CD4-positive, alpha-beta T cell (primary cell): ENCODE measurements at regions not wholly inside any gene's neighbourhood (a gene's known extent, or its start where the extent isn't known, plus 50 kb on each side); places are given as distances from the start of the nearest gene placed in this dataset.

Experiments used
- ATAC-seq: fragments of 200-7000 bp; cut with Tn5 transposase; one replicate; pipeline ENCODE4 v1.10.0; 2022; ENCODE audit warnings: mild to moderate bottlenecking; ENCODE audit not compliant: poor library complexity
- CTCF ChIA-PET: fragments of 350-600 bp; sonication (Branson Sonifier 250); formaldehyde crosslinking; loops from one replicate; lab custom pipeline; 2021; ENCODE audit warnings: antibody characterized with exemption, inconsistent platforms; lab: Charles Lee
- POLR2A ChIA-PET: fragments of 350-600 bp; sonication (Branson Sonifier 250); formaldehyde crosslinking; loops from one replicate; lab custom pipeline; 2021; ENCODE audit warnings: antibody characterized with exemption, inconsistent platforms; lab: Charles Lee
- DNase-seq, 14 experiments: peaks; one replicate each; pipeline ENCODE4 v3.0.0-alpha.2; 2013 to 2020; ENCODE audit warnings: mixed read lengths in 2 of 14
- H3K27ac ChIP-seq, 2 donors: one replicate each; pipeline versions ENCODE4 v1.5.1 to v1.7.0; 2013; ENCODE audit warnings: low read length in 2 of 2, low read depth in 1 of 2, mild to moderate bottlenecking in 1 of 2
- H3K27me3 ChIP-seq, 2 experiments: 1 replicate in 1 of 2; 2 replicates in 1 of 2; pipeline versions ENCODE4 v1.6.1 to v1.7.0; 2013; ENCODE audit warnings: low read length in 2 of 2, control low read depth in 1 of 2, mild to moderate bottlenecking in 1 of 2, moderate library complexity in 1 of 2; ENCODE audit not compliant: insufficient read depth in 2 of 2, control insufficient read depth in 1 of 2
- H3K36me3 ChIP-seq: one replicate; pipeline ENCODE4 v1.6.1; 2013; ENCODE audit warnings: low read length, control low read depth; ENCODE audit not compliant: insufficient read depth
- H3K4me1 ChIP-seq: one replicate; pipeline ENCODE4 v1.6.1; 2013; ENCODE audit warnings: low read length, control low read depth; ENCODE audit not compliant: insufficient read depth
- H3K4me3 ChIP-seq: one replicate; pipeline ENCODE4 v1.5.1; 2013; ENCODE audit warnings: mild to moderate bottlenecking, low read length, moderate library complexity
- H3K9me3 ChIP-seq, 2 experiments: 1 replicate in 1 of 2; 2 replicates in 1 of 2; pipeline versions ENCODE4 v1.6.1 to v1.7.0; 2013; ENCODE audit warnings: low read length in 2 of 2, mild to moderate bottlenecking in 2 of 2, control low read depth in 1 of 2, moderate library complexity in 1 of 2; ENCODE audit not compliant: control insufficient read depth in 1 of 2, insufficient read depth in 1 of 2
- H3K27ac Mint-ChIP-seq: one replicate; pipeline ENCODE4 v1.8.0; 2020; ENCODE audit warnings: mixed read lengths
- H3K27me3 Mint-ChIP-seq: one replicate; pipeline ENCODE4 v1.8.0; 2021; ENCODE audit warnings: mixed read lengths
- H3K36me3 Mint-ChIP-seq: one replicate; pipeline ENCODE4 v1.8.0; 2021; ENCODE audit warnings: low read depth, mixed read lengths
- H3K4me1 Mint-ChIP-seq: one replicate; pipeline ENCODE4 v1.8.0; 2021; ENCODE audit warnings: low read depth, mixed read lengths
- H3K4me3 Mint-ChIP-seq: one replicate; pipeline ENCODE4 v1.8.0; 2020; ENCODE audit warnings: mild to moderate bottlenecking, mixed read lengths
- H3K9me3 Mint-ChIP-seq: one replicate; pipeline ENCODE4 v1.8.0; 2020; ENCODE audit warnings: mixed read lengths
- intact Hi-C, 2 experiments: fragments of 100-400 bp; cut with DNase I in 1 of 2; cut with micrococcal nuclease in 1 of 2; formaldehyde crosslinking; loops; one replicate each; pipeline versions ENCODE4 v1.15.1 to v1.9.0; 2023 to 2025; cut with DNase I, micrococcal nuclease
- TF ChIP-seq, protein P1 (sequence below): fragments of 200-600 bp; IDR thresholded peaks from one replicate; pipeline ENCODE4 v1.8.0; 2022; ENCODE audit warnings: antibody characterized with exemption, mild to moderate bottlenecking

DNA sequence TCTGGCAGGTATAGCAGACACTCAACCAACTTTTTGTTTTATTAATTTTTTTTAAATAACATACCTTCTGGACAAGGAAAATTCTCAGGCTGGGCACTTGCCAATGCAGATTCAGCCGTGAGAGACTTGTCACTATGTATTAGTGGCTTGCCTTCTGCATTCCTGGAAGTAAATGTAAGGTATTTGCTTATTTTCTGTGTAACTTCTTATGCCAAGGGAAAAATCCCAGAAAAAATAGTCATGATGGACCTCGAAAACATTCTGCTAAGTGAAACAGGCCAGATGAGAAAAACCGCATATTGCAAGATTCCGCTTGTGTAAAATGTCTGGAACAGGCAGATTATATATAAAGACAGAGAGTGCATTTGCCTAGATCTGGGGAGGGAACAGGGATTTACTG is 260.3 kb upstream of the DAPK1 start:
- TF ChIP-seq, protein P1, sequence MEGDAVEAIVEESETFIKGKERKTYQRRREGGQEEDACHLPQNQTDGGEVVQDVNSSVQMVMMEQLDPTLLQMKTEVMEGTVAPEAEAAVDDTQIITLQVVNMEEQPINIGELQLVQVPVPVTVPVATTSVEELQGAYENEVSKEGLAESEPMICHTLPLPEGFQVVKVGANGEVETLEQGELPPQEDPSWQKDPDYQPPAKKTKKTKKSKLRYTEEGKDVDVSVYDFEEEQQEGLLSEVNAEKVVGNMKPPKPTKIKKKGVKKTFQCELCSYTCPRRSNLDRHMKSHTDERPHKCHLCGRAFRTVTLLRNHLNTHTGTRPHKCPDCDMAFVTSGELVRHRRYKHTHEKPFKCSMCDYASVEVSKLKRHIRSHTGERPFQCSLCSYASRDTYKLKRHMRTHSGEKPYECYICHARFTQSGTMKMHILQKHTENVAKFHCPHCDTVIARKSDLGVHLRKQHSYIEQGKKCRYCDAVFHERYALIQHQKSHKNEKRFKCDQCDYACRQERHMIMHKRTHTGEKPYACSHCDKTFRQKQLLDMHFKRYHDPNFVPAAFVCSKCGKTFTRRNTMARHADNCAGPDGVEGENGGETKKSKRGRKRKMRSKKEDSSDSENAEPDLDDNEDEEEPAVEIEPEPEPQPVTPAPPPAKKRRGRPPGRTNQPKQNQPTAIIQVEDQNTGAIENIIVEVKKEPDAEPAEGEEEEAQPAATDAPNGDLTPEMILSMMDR, result no peak
- Histone ChIP-seq H3K36me3 (no peaks in the 10 kb centered on the region), H3K27ac (no peak overlapping the region), H3K4me1 (no peaks in the 10 kb centered on the region), H3K4me3 (no peak overlapping the region), H3K27me3 (no peaks in the 10 kb centered on the region), H3K9me3 (no peaks in the 10 kb centered on the region)
- DNase-seq (no peak), ATAC-seq (no peak)
- Mint-ChIP-seq H3K27me3 (peaks cover 19% of the 10 kb centered on the region), H3K27ac (no peak overlapping the region), H3K4me1 (no peaks in the 10 kb centered on the region), H3K4me3 (no peak overlapping the region), H3K36me3 (no peaks in the 10 kb centered on the region), H3K9me3 (no peaks in the 10 kb centered on the region)
- intact Hi-C loops, result no loop called here
- POLR2A ChIA-PET, result no interaction called here
- CTCF ChIA-PET, result no interaction called here

DNA sequence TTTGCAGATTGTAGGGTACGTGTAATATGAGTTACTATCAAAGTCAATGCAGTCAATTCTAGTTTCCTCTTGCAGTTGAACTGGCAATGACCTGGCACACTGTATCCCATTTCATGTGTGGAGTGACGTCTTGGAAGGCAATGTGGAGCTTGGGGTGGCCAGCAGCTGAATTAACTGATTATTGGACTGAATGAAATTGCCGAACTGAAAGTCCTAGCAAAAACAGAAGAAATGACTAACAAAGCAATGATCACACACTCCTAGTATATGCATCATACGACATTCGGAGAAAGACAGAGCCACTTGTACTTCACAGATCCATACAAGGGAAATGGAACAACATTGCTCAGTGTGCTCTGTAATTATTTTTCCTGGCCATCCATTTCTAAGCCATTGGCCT is 259.1 kb upstream of the DAPK1 start:
- no peak overlapping the region for H3K4me3 ChIP-seq
- intact Hi-C loops, result no loop called here
- Mint-ChIP-seq H3K4me1 (no peaks in the 10 kb centered on the region), H3K4me3 (no peak overlapping the region), H3K27ac (no peak overlapping the region), H3K36me3 (no peaks in the 10 kb centered on the region), H3K27me3 (peaks cover 19% of the 10 kb centered on the region), H3K9me3 (no peaks in the 10 kb centered on the region)
- H3K36me3 ChIP-seq, result no peaks in the 10 kb centered on the region
- CTCF ChIA-PET, result no interaction called here
- POLR2A ChIA-PET, result no interaction called here
- DNase-seq (no peak), ATAC-seq (no peak)
- no peaks in the 10 kb centered on the region for H3K4me1 ChIP-seq
- H3K27ac ChIP-seq, result no peak overlapping the region
- H3K9me3 ChIP-seq, result no peaks in the 10 kb centered on the region
- TF ChIP-seq, protein P1, result no peak
- H3K27me3 ChIP-seq, result no peaks in the 10 kb centered on the region

DNA sequence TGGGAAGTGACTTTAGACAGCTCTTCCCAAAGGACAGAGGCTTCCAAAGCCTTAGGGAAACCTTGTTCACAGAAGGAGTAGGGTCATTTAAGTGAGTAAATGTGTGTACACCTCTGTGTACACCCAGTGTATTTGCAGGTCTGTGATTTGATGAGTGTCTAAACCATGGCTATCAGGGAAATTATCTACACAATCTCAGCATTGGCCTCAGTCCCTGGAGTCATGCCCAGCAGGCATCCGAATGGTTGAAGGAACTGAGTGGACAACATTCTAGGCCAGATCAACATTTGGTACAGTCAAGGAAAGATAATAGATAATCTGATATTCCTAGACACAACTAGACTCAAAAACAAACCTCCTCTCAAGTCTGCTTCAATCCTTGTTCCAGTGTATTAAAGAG is 258.4 kb upstream of the DAPK1 start:
- no peak for ATAC-seq
- H3K27me3 ChIP-seq, result no peaks in the 10 kb centered on the region
- no peaks in the 10 kb centered on the region for H3K36me3 ChIP-seq

More for the DNA sequence above, 258.4 kb upstream of the DAPK1 start:
- no peak overlapping the region for H3K27ac Mint-ChIP-seq
- H3K4me1 ChIP-seq, result no peaks in the 10 kb centered on the region
- ChIA-PET POLR2A (no interaction called here), CTCF (no interaction called here)
- H3K27me3 Mint-ChIP-seq, result peaks cover 19% of the 10 kb centered on the region
- H3K27ac ChIP-seq, result no peak overlapping the region
- intact Hi-C loops, result no loop called here
- no peaks in the 10 kb centered on the region for H3K9me3 Mint-ChIP-seq
- DNase-seq, result no peak
- no peak overlapping the region for H3K4me3 Mint-ChIP-seq
- H3K4me1 Mint-ChIP-seq, result no peaks in the 10 kb centered on the region
- TF ChIP-seq, protein P1, result no peak
- no peaks in the 10 kb centered on the region for H3K9me3 ChIP-seq
- no peak overlapping the region for H3K4me3 ChIP-seq
- no peaks in the 10 kb centered on the region for H3K36me3 Mint-ChIP-seq
